ENCODE measurements at regions not wholly inside any gene's neighbourhood (a gene's known extent, or its start where the extent isn't known, plus 50 kb on each side); places are given as distances from the start of the nearest gene placed in this dataset.

DNA sequence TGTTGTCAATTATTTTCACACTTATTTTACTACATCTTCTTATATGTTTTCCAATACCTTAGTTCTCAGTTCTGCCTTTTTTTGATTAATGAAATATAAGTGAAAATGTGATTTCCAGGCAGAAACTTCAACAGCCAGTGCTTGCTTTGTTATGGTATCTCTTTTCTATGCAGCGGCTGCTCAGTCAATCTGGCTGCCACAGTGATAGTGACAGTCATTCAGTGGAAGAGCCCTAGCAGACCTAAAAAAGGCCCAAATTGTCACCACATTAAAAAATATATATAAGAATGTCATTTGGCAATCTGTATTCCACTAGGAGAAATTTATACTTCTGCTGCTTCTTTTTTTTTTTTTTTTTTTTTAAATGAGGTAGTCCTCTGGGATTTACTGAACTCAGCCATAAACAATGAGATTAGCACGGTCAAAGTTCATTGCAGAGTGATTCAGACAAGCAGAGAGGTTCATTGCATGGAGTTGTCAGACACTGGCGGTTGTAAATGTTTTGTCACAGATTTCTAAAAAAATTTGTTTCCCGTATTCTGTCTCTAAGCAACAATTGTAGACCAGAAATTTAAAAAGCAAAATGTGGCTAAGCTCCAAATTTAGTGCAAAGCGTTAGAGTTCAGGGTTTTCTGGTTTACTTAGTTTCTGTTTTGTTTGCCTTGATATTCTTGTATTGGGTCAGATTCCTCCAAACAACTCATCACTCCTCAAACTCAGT is 94.7 kb upstream of the PRR20A start:
- H3K4me1 ChIP-seq: no peaks in the 10 kb centered on the region
- TF ChIP-seq CTCF (IDR thresholded peaks at IDR 0.05; ENCODE audit: low read depth, low read length): no peak
- H3K9me3 ChIP-seq: no peaks in the 10 kb centered on the region
- no peaks in the 10 kb centered on the region for H3K36me3 ChIP-seq
- H3K27me3 ChIP-seq: no peaks in the 10 kb centered on the region
- no peak overlapping the region for H3K4me3 ChIP-seq (ENCODE audit: low read depth, low read length)
- no peak for DNase-seq

DNA sequence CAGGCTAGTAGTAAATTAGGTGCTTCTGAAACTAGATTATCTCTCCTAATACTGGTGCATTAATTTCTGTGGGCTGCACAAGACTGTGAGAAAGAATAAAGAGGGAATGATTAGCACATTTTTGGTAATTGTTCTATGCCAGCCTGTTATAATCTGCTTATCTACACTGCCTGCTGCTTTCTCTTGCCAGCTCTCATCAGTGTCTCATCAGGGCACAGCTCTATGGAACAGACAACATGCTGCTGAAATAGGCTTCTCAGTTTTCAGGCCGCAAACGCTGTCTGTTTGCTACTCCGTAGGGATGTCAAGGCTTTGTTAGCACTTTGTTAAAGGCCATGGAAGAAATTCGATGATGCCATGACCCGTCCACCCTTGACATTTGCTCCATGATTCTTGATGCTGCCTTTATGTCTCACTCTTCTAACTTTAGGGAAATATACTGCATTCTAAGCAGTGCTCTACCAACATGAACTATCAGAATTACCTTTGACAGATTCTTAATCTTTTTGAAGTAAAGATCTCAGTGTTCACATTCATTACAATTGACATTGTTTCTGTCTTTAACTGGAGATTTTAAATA is 84.0 kb upstream of the PRR20A start:
- TF ChIP-seq CTCF (IDR thresholded peaks at IDR 0.05; ENCODE audit: low read depth, low read length): no peak
- no peak for DNase-seq
- Histone ChIP-seq H3K9me3 (no peaks in the 10 kb centered on the region), H3K27me3 (no peaks in the 10 kb centered on the region), H3K4me3 (ENCODE audit: low read depth, low read length) (no peak overlapping the region), H3K4me1 (no peaks in the 10 kb centered on the region), H3K36me3 (no peaks in the 10 kb centered on the region)

- no peak for TF ChIP-seq CTCF (IDR thresholded peaks at IDR 0.05; ENCODE audit: low read depth, low read length)
- no peak for DNase-seq
- Histone ChIP-seq H3K36me3 (no peaks in the 10 kb centered on the region), H3K9me3 (no peaks in the 10 kb centered on the region), H3K4me1 (no peaks in the 10 kb centered on the region), H3K4me3 (ENCODE audit: low read depth, low read length) (no peak overlapping the region), H3K27me3 (no peaks in the 10 kb centered on the region)
Measured at GRCh38 chr13:57063007-57063406, 77.7 kb upstream of the PRR20A start.

GRCh38 chr13:57073983-57074382 is 66.7 kb upstream of the PRR20A start:
- H3K4me1 ChIP-seq: no peaks in the 10 kb centered on the region
- no peak for TF ChIP-seq CTCF (IDR thresholded peaks at IDR 0.05; ENCODE audit: low read depth, low read length)
- DNase-seq: no peak
- H3K4me3 ChIP-seq (ENCODE audit: low read depth, low read length): no peak overlapping the region
- H3K9me3 ChIP-seq: no peaks in the 10 kb centered on the region
- no peaks in the 10 kb centered on the region for H3K27me3 ChIP-seq
- H3K36me3 ChIP-seq: no peaks in the 10 kb centered on the region

DNA sequence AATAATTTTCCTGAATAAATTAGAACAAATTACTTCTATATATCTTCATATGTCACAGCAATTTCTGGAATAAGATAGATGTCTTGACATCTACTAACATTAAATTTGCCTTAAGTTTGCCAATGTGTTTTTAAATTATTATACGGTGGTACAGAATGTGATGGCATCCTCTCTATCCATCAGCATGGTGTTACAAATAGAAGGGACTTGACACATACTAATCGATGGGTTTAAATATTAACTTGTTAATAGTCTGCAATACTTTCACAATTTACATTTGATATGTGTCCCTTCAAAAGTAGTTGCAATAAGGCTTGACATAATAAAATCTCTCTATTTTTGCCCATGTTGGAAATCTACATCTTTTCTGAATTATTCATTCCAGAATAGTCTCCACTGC is 65.1 kb upstream of the PRR20A start:
- TF ChIP-seq CTCF (IDR thresholded peaks at IDR 0.05; ENCODE audit: low read depth, low read length): no peak
- Histone ChIP-seq H3K27me3 (no peaks in the 10 kb centered on the region), H3K4me3 (ENCODE audit: low read depth, low read length) (no peak overlapping the region), H3K4me1 (no peaks in the 10 kb centered on the region), H3K36me3 (no peaks in the 10 kb centered on the region), H3K9me3 (no peaks in the 10 kb centered on the region)
- DNase-seq: no peak

GRCh38 chr13:57087006-57087405 is 53.7 kb upstream of the PRR20A start:
- Histone ChIP-seq H3K36me3 (no peaks in the 10 kb centered on the region), H3K9me3 (no peaks in the 10 kb centered on the region), H3K4me3 (ENCODE audit: low read depth, low read length) (no peak overlapping the region), H3K27me3 (no peaks in the 10 kb centered on the region), H3K4me1 (no peaks in the 10 kb centered on the region)
- DNase-seq: no peak
- no peak for TF ChIP-seq CTCF (IDR thresholded peaks at IDR 0.05; ENCODE audit: low read depth, low read length)
